Stimulated activated CD4-positive, alpha-beta T cell treated with anti-CD3 and anti-CD28 coated beads, Interleukin-12 subunit alpha, Interleukin-12 subunit beta, amount 100 ng/mL, for 24 hours (primary cell): ENCODE measurements at regions not wholly inside any gene's neighbourhood (a gene's known extent, or its start where the extent isn't known, plus 50 kb on each side); places are given as distances from the start of the nearest gene placed in this dataset.
"Not testable (repeated sequence)": the region's sequence is repeated elsewhere in the genome, so short reads cannot be mapped to it uniquely, and the experiment has no call there.

Experiments
- DNase-seq, 2 experiments: peaks; one replicate each; pipeline ENCODE4 v3.0.0-alpha.2; 2020; ENCODE audit warnings: low read depth in 2 of 2

- DNase-seq: no peak
These were observed 475.9 kb downstream of the BRD1 start for GRCh38 chr22:49351761-49352227.

- DNase-seq: no peak
These were observed 477.1 kb downstream of the BRD1 start for GRCh38 chr22:49350441-49351121.

GRCh38 chr22:49349841-49350381 lies 477.8 kb downstream of the BRD1 start:
- no peak for DNase-seq

- no peak for DNase-seq
These were observed 478.4 kb downstream of the BRD1 start for GRCh38 chr22:49349181-49349835.

- DNase-seq: no peak
These were observed 479.0 kb downstream of the BRD1 start for GRCh38 chr22:49348631-49349030.

- no peak for DNase-seq
These were observed 480.3 kb downstream of the BRD1 start for GRCh38 chr22:49347376-49347775.

- DNase-seq: no peak
These were observed 481.8 kb downstream of the BRD1 start for GRCh38 chr22:49345896-49346295.

GRCh38 chr22:49344656-49345055 lies 483.0 kb downstream of the BRD1 start:
- DNase-seq: no peak

- DNase-seq: no peak
These were observed 483.5 kb downstream of the BRD1 start for GRCh38 chr22:49344161-49344560.

GRCh38 chr22:49340406-49340805 lies 487.3 kb downstream of the BRD1 start:
- DNase-seq: no peak

GRCh38 chr22:49336483-49336882 lies 491.2 kb downstream of the BRD1 start:
- not testable (repeated sequence) for DNase-seq

- DNase-seq: no peak
These were observed 492.7 kb downstream of the BRD1 start for GRCh38 chr22:49334976-49335375.

GRCh38 chr22:49334449-49334789 lies 493.3 kb downstream of the BRD1 start:
- no peak for DNase-seq

GRCh38 chr22:49333206-49333605 lies 494.5 kb downstream of the BRD1 start:
- no peak for DNase-seq

GRCh38 chr22:49332691-49333090 lies 495.0 kb downstream of the BRD1 start:
- no peak for DNase-seq

GRCh38 chr22:49331878-49332277 lies 495.8 kb downstream of the BRD1 start:
- DNase-seq: no peak

- no peak for DNase-seq
These were observed 496.4 kb downstream of the BRD1 start for GRCh38 chr22:49331223-49331815.

GRCh38 chr22:49330421-49331222 lies 497.1 kb downstream of the BRD1 start:
- no peak for DNase-seq

- no peak for DNase-seq
These were observed 498.0 kb downstream of the BRD1 start for GRCh38 chr22:49329636-49330035.

- no peak for DNase-seq
These were observed 498.9 kb downstream of the BRD1 start for GRCh38 chr22:49328630-49329405.

GRCh38 chr22:49328118-49328475 lies 499.6 kb downstream of the BRD1 start:
- DNase-seq: no peak
